Neural cell (in vitro differentiated cells): ENCODE measurements at regions not wholly inside any gene's neighbourhood (a gene's known extent, or its start where the extent isn't known, plus 50 kb on each side); places are given as distances from the start of the nearest gene placed in this dataset.

Experiments
- CTCF ChIP-seq: fragments of 450-650 bp; IDR thresholded peaks from 2 replicates; pipeline ENCODE4 v1.5.1; 2014; ENCODE audit warnings: antibody characterized with exemption, mild to moderate bottlenecking, moderate library complexity; ENCODE audit not compliant: poor library complexity, severe bottlenecking
- EP300 ChIP-seq: fragments of 450-650 bp; conservative IDR thresholded peaks from 2 replicates; pipeline ENCODE4 v1.6.1; 2014; ENCODE audit warnings: antibody characterized with exemption, mild to moderate bottlenecking, moderate library complexity; ENCODE audit not compliant: poor library complexity, severe bottlenecking

GRCh38 chrX:40964008-40964407 is 121.2 kb upstream of the USP9X start:
- TF ChIP-seq EP300 (no peak), CTCF (no peak)
